SK-N-SH (cell line): ENCODE measurements at regions not wholly inside any gene's neighbourhood (a gene's known extent, or its start where the extent isn't known, plus 50 kb on each side); places are given as distances from the start of the nearest gene placed in this dataset.

Experiments
- CTCF ChIA-PET: fragments of 300-600, 350-600 bp; formaldehyde crosslinking; extraction: SDS; loops from one replicate; lab custom pipeline; 2021; lab: Yijun Ruan, JAX
- POLR2A ChIA-PET: fragments of 350-600 bp; sonication (Branson Sonifier 250); formaldehyde crosslinking; extraction: SDS; loops from one replicate; lab custom pipeline; 2020; ENCODE audit warnings: antibody characterized with exemption, inconsistent platforms; lab: Yijun Ruan, JAX
- DNase-seq: peaks from one replicate; pipeline ENCODE4 v3.0.0; 2012
- H2AFZ ChIP-seq: fragments of 200-600 bp; sonication (generic); 2 replicates; pipeline ENCODE4 v1.8.1; 2016; ENCODE audit warnings: antibody characterized with exemption, mild to moderate bottlenecking, low read depth
- H3F3A ChIP-seq: fragments of 200-600 bp; sonication (generic); replicated peaks from 2 replicates; pipeline ENCODE3; 2016; ENCODE audit warnings: antibody characterized with exemption, mild to moderate bottlenecking; ENCODE audit not compliant: insufficient read depth
- H3K27ac ChIP-seq, 2 experiments: fragments of 200-500 bp in 1 of 2; fragments of 200-600 bp in 1 of 2; sonication (Bioruptor generic) in 1 of 2; sonication (generic), shearing (Covaris generic) in 1 of 2; 2 replicates each; pipeline versions ENCODE4 v1.5.1 to v1.6.1; 2014 to 2016; ENCODE audit warnings: low read depth in 2 of 2, inconsistent platforms in 1 of 2, low read length in 1 of 2, mild to moderate bottlenecking in 1 of 2, mixed read lengths in 1 of 2
- H3K27me3 ChIP-seq: fragments of 200-600 bp; sonication (generic), shearing (Covaris generic); 2 replicates; pipeline ENCODE4 v1.6.1; 2016; ENCODE audit warnings: mixed run types; ENCODE audit not compliant: insufficient read depth
- H3K36me3 ChIP-seq, 2 experiments: fragments of 200-500 bp in 1 of 2; fragments of 200-600 bp in 1 of 2; sonication (Bioruptor generic) in 1 of 2; sonication (generic) in 1 of 2; replicated peaks in 1 of 2; 2 replicates each; pipeline versions ENCODE3 to v1.5.1; 2014 to 2016; ENCODE audit warnings: low read length in 1 of 2, mild to moderate bottlenecking in 1 of 2; ENCODE audit not compliant: insufficient read depth in 2 of 2, control insufficient read depth in 1 of 2
- H3K4me1 ChIP-seq, 2 experiments: fragments of 200-500 bp in 1 of 2; fragments of 200-600 bp in 1 of 2; sonication (Bioruptor generic) in 1 of 2; sonication (generic), shearing (Covaris generic) in 1 of 2; 2 replicates each; pipeline versions ENCODE4 v1.5.1 to v1.6.1; 2014 to 2016; ENCODE audit warnings: low read depth in 1 of 2, low read length in 1 of 2, mixed run types in 1 of 2; ENCODE audit not compliant: insufficient read depth in 2 of 2, control insufficient read depth in 1 of 2
- H3K4me2 ChIP-seq: fragments of 200-600 bp; sonication (generic), shearing (Covaris generic); 2 replicates; pipeline ENCODE4 v1.6.1; 2017; ENCODE audit warnings: mixed run types
- H3K4me3 ChIP-seq, 2 experiments: fragments of 200-500 bp in 1 of 2; fragments of 200-600 bp in 1 of 2; sonication (Bioruptor generic) in 1 of 2; sonication (generic), shearing (Covaris generic) in 1 of 2; 2 replicates each; pipeline versions ENCODE4 v1.5.1 to v1.8.1; 2014 to 2016; ENCODE audit warnings: low read depth in 2 of 2, inconsistent platforms in 1 of 2, low read length in 1 of 2, mild to moderate bottlenecking in 1 of 2, mixed read lengths in 1 of 2, moderate library complexity in 1 of 2
- H3K79me2 ChIP-seq: fragments of 200-600 bp; sonication (generic); 2 replicates; pipeline ENCODE4 v1.8.1; 2017; ENCODE audit warnings: mild to moderate bottlenecking; ENCODE audit not compliant: insufficient read depth
- H3K9ac ChIP-seq: fragments of 200-600 bp; sonication (generic); 2 replicates; pipeline ENCODE4 v1.6.1; 2017; ENCODE audit warnings: mixed run types
- H3K9me2 ChIP-seq: fragments of 200-600 bp; sonication (generic); 2 replicates; pipeline ENCODE4 v1.6.1; 2017; ENCODE audit warnings: mixed run types
- H3K9me3 ChIP-seq: fragments of 200-600 bp; sonication (generic); 2 replicates; pipeline ENCODE4 v1.6.1; 2017; ENCODE audit warnings: mixed run types, mild to moderate bottlenecking, moderate library complexity
- H4K20me1 ChIP-seq: fragments of 200-600 bp; sonication (generic); 2 replicates; pipeline ENCODE4 v1.6.1; 2017; ENCODE audit warnings: mild to moderate bottlenecking, mixed run types; ENCODE audit not compliant: insufficient read depth
- EP300 ChIP-seq, 2 experiments: IDR thresholded peaks; 2 replicates each; pipeline versions ENCODE4 v1.4.0 to v1.6.1; 2012; ENCODE audit warnings: borderline replicate concordance in 1 of 2, low read depth in 1 of 2, low read length in 1 of 2
- FOSL2 ChIP-seq: IDR thresholded peaks from 2 replicates; pipeline ENCODE4 v1.4.0; 2012; ENCODE audit warnings: low read depth, mild to moderate bottlenecking, moderate library complexity, borderline replicate concordance
- GATA2 ChIP-seq: sonication (generic); formaldehyde crosslinking; IDR thresholded peaks from 2 replicates; pipeline ENCODE4 v1.5.0; 2020; ENCODE audit warnings: mild to moderate bottlenecking, missing genetic modification reagents
- IRF3 ChIP-seq: fragments of 150-350 bp; IDR thresholded peaks from 2 replicates; pipeline ENCODE4 v1.6.1; 2016; ENCODE audit warnings: mild to moderate bottlenecking, low read depth, low read length
- MAX ChIP-seq: IDR thresholded peaks from 2 replicates; pipeline ENCODE4 v1.4.0; 2012; ENCODE audit warnings: low read depth
- PBX3 ChIP-seq: IDR thresholded peaks from 2 replicates; pipeline ENCODE4; 2012
- SIN3A ChIP-seq: IDR thresholded peaks from 2 replicates; pipeline ENCODE4 v1.6.1; 2012; ENCODE audit warnings: low read depth, mild to moderate bottlenecking, low read length, moderate library complexity, borderline replicate concordance
- SMC3 ChIP-seq: IDR thresholded peaks from 2 replicates; pipeline ENCODE4 v1.6.1; 2012; ENCODE audit warnings: low read depth, low read length, improper control_type of control experiment
- TEAD4 ChIP-seq: IDR thresholded peaks from 2 replicates; pipeline ENCODE4 v1.4.0; 2012; ENCODE audit warnings: mild to moderate bottlenecking, borderline replicate concordance; ENCODE audit not compliant: insufficient read depth
- YY1 ChIP-seq: IDR thresholded peaks from 2 replicates; pipeline ENCODE4 v1.4.0; 2012; ENCODE audit warnings: low read depth, mild to moderate bottlenecking
- WGBS: methylation state at CpG from one replicate; pipeline ENCODE4 v1.1.6; 2017; ENCODE audit warnings: low lambda C conversion rate; 5-methylcytosine and 5-hydroxymethylcytosine counted together

GRCh38 chr3:124354150-124354549 lies 362.2 kb upstream of the ROPN1 start:
- WGBS = 79% methylated on average over 2 of the region's 2 CpGs
- Histone ChIP-seq H3K36me3 (peaks cover 0 to 3% of the 10 kb centered on the region in 2 experiments), H3K4me3 (no peak overlapping the region), H3K27me3 (no peaks in the 10 kb centered on the region), H3K79me2 (no peaks in the 10 kb centered on the region), H3K27ac (no peak overlapping the region), H3K9me3 (no peaks in the 10 kb centered on the region), H3K4me1 (peaks cover 0 to 6% of the 10 kb centered on the region in 2 experiments; a peak in 2 of 4 replicates), H3F3A (no peaks in the 10 kb centered on the region), H3K9me2 (no peaks in the 10 kb centered on the region), H4K20me1 (no peaks in the 10 kb centered on the region), H2AFZ (no peak overlapping the region), H3K9ac (no peak overlapping the region), H3K4me2 (no peak overlapping the region)
- TF ChIP-seq FOSL2 = no peak
- ChIA-PET POLR2A (no interaction called here), CTCF (interaction anchor here (0.6 to 10.2 kb wide), 3 partner anchors 112 to 338 kb away, joined by 3 to 165 read pairs (median 5); no protein-coding TSS in a partner anchor)
- no peak for DNase-seq

- H3F3A ChIP-seq = peaks cover 1% of the 10 kb centered on the region
- H2AFZ ChIP-seq = no peak overlapping the region
- H3K79me2 ChIP-seq = no peaks in the 10 kb centered on the region
- no peak for DNase-seq
- WGBS = 80% methylated on average over 3 of the region's 3 CpGs
- no peaks in the 10 kb centered on the region for H3K9me2 ChIP-seq
- H3K4me3 ChIP-seq = no peak overlapping the region
- no peaks in the 10 kb centered on the region for H4K20me1 ChIP-seq
- TF ChIP-seq IRF3 (no peak), TEAD4 (no peak), MAX (no peak)
- no peaks in the 10 kb centered on the region for H3K27me3 ChIP-seq
- no peak overlapping the region for H3K9ac ChIP-seq
- ChIA-PET POLR2A (no interaction called here), CTCF (interaction anchor here (1.2 to 1.7 kb wide), 3 partner anchors 77 to 202 kb away, joined by 3 to 11 read pairs (median 5); no protein-coding TSS in a partner anchor)
- peaks cover 0 to 3% of the 10 kb centered on the region in 2 experiments for H3K36me3 ChIP-seq
- H3K27ac ChIP-seq = no peak overlapping the region
- no peak overlapping the region for H3K4me2 ChIP-seq
- no peaks in the 10 kb centered on the region for H3K9me3 ChIP-seq
- peaks cover 1 to 14% of the 10 kb centered on the region in 2 experiments; a peak in 3 of 4 replicates for H3K4me1 ChIP-seq
These were observed 366.2 kb upstream of the ROPN1 start for GRCh38 chr3:124358156-124358555.

GRCh38 chr3:124360155-124360554 lies 368.2 kb upstream of the ROPN1 start:
- H3K9ac ChIP-seq = no peak overlapping the region
- WGBS = 96% methylated on average over 3 of the region's 3 CpGs
- CTCF ChIA-PET = interaction anchor here (0.9 to 3.4 kb wide), 8 partner anchors 8 to 327 kb away, joined by 3 to 14 read pairs (median 3); partner anchors contain the start of gene KALRN

More at GRCh38 chr3:124360155-124360554, 368.2 kb upstream of the ROPN1 start:
- Histone ChIP-seq H2AFZ (no peak overlapping the region), H3K27ac (peak overlapping the region in 1 of 2 experiments; percentile 34; a peak in 1 of 4 replicates), H3K4me1 (peaks cover 19 to 26% of the 10 kb centered on the region in 2 experiments; a peak in 3 of 4 replicates), H3K9me3 (no peaks in the 10 kb centered on the region), H3K36me3 (peaks cover 0 to 1% of the 10 kb centered on the region in 2 experiments)
- TF ChIP-seq SMC3 (no peak), EP300 (IDR thresholded peaks at IDR 0.05; ENCODE audit: borderline replicate concordance in 1 of 2, low read depth in 1 of 2, low read length in 1 of 2) (no peak), PBX3 (no peak), SIN3A (no peak), YY1 (no peak), GATA2 (CRISPR knock-in tag) (no peak)
- TF ChIP-seq, all 33 proteins: peak for 0
- Histone ChIP-seq H3K4me2 (no peak overlapping the region), H3K79me2 (no peaks in the 10 kb centered on the region), H3K9me2 (no peaks in the 10 kb centered on the region), H4K20me1 (no peaks in the 10 kb centered on the region), H3K4me3 (no peak overlapping the region), H3K27me3 (no peaks in the 10 kb centered on the region), H3F3A (peaks cover 10% of the 10 kb centered on the region)
- POLR2A ChIA-PET = no interaction called here
- no peak for DNase-seq
